Retinal pigment epithelial cell (primary cell): ENCODE measurements at regions not wholly inside any gene's neighbourhood (a gene's known extent, or its start where the extent isn't known, plus 50 kb on each side); places are given as distances from the start of the nearest gene placed in this dataset.

Experiments
- DNase-seq: peaks from one replicate; pipeline ENCODE4 v3.0.0-alpha.2; 2010; ENCODE audit warnings: low read depth
- H3K4me3 ChIP-seq: 2 replicates; pipeline ENCODE4 v1.5.1; 2011; ENCODE audit warnings: mild to moderate bottlenecking, low read length, control low read depth, moderate library complexity
- TF ChIP-seq, protein P1 (sequence below): conservative IDR thresholded peaks from 2 replicates; pipeline ENCODE4 v1.5.1; 2011; ENCODE audit warnings: low read depth, low read length, control low read depth, inconsistent platforms

DNA sequence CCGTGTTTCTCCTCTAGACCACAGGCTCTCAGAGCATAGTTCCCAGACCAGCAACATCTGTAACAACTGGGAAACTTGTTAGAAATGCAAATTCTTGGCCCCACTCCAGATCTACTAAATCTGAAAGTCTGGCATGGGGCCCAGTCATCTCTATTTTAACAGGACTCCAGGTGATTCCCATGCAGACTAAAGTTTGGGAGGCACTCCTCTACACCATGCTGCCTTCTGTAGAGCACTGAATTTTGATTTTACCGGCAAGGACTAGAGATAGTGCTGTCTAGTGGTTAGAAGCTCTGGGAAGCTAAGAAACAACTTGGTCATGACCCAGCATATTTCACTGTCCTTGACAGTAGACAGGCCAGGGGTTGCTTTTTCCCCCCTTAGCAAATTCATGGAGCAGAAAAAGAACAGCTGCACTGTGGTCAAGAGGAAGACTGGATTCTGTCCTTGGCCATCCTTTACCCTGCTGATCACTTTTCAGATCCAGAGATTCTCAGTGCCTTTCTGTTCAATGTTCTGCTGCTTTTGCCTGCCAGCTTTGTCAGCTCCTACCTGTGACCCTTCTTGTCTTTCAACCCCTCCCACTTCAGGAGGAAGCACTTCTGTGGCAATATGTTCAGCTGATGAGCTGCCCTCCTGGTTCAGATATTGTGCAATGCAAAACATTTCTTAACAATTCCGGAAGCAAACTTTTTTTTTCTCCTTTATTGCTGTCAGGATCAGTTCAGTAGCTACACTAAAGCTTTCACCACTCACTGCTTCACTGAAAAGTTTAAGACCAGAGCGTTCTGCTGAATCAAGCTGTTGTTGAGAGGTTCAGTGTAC is 133.8 kb upstream of the NUDT4 start:
- TF ChIP-seq, protein P1, sequence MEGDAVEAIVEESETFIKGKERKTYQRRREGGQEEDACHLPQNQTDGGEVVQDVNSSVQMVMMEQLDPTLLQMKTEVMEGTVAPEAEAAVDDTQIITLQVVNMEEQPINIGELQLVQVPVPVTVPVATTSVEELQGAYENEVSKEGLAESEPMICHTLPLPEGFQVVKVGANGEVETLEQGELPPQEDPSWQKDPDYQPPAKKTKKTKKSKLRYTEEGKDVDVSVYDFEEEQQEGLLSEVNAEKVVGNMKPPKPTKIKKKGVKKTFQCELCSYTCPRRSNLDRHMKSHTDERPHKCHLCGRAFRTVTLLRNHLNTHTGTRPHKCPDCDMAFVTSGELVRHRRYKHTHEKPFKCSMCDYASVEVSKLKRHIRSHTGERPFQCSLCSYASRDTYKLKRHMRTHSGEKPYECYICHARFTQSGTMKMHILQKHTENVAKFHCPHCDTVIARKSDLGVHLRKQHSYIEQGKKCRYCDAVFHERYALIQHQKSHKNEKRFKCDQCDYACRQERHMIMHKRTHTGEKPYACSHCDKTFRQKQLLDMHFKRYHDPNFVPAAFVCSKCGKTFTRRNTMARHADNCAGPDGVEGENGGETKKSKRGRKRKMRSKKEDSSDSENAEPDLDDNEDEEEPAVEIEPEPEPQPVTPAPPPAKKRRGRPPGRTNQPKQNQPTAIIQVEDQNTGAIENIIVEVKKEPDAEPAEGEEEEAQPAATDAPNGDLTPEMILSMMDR = no peak
- DNase-seq = peak; percentile 24
- no peak overlapping the region for H3K4me3 ChIP-seq

DNA sequence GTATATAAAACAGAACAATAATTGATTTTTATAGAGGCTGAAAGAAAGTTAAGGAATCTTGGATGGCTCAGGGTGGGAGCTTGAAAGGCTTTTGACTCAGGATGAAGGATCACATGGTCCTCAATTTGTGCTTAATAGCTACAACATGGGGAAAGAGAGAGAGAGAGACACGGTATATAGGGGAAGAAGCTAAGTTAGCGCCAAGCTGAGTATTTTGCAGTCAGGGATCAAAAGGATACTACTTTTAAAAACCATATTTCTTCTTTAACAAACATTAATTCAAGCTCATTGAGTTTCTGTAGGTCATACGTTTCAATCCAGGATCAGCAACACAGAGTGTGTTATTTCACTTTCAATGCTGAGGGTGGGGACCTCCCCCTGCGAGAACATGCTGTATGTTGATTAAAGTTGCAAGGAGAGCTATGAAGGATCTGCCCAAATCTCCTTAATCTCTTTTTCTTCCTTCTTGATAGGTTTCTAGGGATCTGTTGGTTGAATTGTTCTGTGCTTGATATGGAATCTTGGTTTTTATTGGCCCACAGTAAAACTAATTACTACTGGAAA is 133.1 kb upstream of the NUDT4 start:
- no peak overlapping the region for H3K4me3 ChIP-seq
- DNase-seq = no peak
- TF ChIP-seq, protein P1 = no peak

DNA sequence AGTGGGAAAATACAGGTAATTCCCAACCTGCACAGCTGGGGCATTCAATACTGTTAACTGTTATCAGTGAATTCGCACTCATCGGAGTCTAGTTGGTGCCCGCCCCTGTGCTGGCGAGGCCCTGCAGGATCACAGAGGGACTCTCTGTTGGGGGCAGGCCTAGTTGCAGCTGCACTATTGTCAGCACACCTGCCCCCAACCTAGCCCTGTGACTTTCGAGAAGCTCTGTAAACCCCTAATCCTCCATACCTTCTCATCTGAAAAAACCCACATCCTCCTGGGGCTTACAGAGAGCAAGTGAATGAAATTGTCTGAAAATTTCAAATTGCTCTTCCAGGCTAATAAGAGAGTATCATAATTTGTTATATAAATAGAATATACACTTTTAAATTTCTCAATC is 132.2 kb upstream of the NUDT4 start:
- H3K4me3 ChIP-seq = no peak overlapping the region
- DNase-seq = no peak
- TF ChIP-seq, protein P1 = no peak

DNA sequence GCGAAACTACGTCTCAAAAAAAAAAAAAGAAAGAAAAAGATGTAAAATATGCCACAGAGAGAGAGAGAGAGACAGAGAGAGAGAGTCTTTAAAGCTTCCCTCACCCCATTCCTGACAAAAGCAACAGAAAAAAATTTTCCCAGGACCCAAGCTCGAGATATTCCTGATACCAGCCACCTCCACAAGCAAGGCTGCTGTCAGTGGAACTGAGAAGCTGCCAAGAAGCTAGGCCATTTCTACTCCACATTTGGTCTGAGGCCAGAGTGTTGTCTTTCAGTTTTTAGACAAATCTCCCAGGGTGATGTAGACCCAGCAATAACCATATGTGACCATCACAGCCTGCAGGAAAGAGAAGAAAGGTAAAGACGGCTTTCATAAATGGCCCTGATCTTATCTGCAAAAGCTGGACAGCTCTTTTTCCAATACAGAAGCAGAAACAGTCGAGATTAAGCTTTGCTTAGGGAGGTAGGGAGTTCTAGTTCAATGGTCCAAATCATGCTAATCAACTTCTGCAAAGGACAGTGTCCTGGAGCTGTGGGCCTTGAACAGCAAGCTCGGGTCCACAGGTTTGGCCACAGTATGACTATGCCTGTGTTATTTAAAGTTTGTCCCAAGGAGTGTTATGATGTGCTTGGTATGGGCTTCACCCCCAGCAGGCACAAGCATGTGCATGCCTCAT is 130.3 kb upstream of the NUDT4 start:
- H3K4me3 ChIP-seq = no peak overlapping the region
- TF ChIP-seq, protein P1 = no peak
- no peak for DNase-seq

DNA sequence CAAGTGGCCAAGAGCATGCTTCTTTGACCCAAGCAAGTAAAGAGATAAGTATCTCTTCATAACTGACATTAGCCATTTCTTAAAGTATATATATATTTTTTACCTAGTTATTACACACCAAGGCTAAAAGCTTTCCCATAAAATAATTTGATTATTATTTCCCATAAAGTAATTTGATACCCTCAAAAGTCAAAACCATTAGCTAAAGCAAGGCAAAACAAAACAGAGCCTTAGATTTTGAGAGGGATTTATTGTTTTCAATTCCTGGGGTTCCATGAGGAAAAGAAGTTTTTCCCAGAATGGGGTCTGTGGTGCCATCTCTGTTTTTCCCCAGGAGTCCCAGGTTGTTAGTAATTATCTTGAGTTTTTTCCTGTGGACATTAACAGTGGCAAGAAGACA is 125.5 kb upstream of the NUDT4 start:
- TF ChIP-seq, protein P1 = no peak
- DNase-seq = no peak

DNA sequence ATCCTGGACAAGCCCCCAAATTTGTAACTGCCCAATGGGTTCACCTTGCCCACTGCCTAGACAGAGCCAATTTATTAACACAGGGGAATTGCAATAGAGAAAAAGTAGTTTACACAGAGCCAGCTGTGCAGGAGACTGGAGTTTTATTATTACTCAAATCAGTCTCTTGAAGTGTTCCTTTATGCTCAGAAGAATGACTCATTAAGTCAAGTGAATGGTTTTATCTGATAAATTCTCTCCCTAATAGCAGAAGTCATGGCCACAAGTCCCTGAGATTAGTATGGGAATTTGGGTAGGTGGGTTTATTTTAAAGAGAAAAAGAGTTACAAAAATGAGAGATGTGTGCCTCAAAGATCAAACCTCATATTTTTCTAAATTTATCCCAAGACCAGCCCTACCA is 122.8 kb upstream of the NUDT4 start:
- no peak for DNase-seq
- TF ChIP-seq, protein P1 = no peak
- no peak overlapping the region for H3K4me3 ChIP-seq

More for the DNA sequence above, 125.5 kb upstream of the NUDT4 start:
- H3K4me3 ChIP-seq = no peak overlapping the region
